HAP-1 (cell line): ENCODE measurements at regions not wholly inside any gene's neighbourhood (a gene's known extent, or its start where the extent isn't known, plus 50 kb on each side); places are given as distances from the start of the nearest gene placed in this dataset.
A peak's percentile ranks its signal among the peaks of the same experiment; 100 is the strongest.
"Not testable (repeated sequence)": the region's sequence is repeated elsewhere in the genome, so short reads cannot be mapped to it uniquely, and the experiment has no call there.

Experiments used
- DNase-seq, 2 experiments: peaks; one replicate each; pipeline ENCODE4 v3.0.0-alpha.2; 2016 to 2020; ENCODE audit warnings: low spot score in 2 of 2
- H3K27me3 ChIP-seq: fragments of 250-450 bp; sonication (Bioruptor Pico); 2 replicates; pipeline ENCODE4 v1.5.1; 2020; ENCODE audit warnings: low read depth, mild to moderate bottlenecking, moderate library complexity
- H3K36me3 ChIP-seq: fragments of 250-450 bp; sonication (Bioruptor Pico); replicated peaks from 2 replicates; pipeline ENCODE4 v1.5.1; 2020; ENCODE audit warnings: mild to moderate bottlenecking
- H3K4me1 ChIP-seq: fragments of 250-450 bp; sonication (Bioruptor Pico); 2 replicates; pipeline ENCODE4 v1.5.1; 2020; ENCODE audit warnings: mild to moderate bottlenecking
- H3K4me3 ChIP-seq: fragments of 250-450 bp; sonication (Bioruptor Pico); 2 replicates; pipeline ENCODE4 v1.5.1; 2020; ENCODE audit warnings: mild to moderate bottlenecking, moderate library complexity
- H3K9me3 ChIP-seq: fragments of 250-450 bp; sonication (Bioruptor Pico); 2 replicates; pipeline ENCODE4 v1.5.1; 2020; ENCODE audit warnings: mild to moderate bottlenecking, moderate library complexity
- in situ Hi-C: fragments of 300-500 bp; cut with MboI; formaldehyde crosslinking; loops from 3 replicates; pipeline ENCODE4 v1.14.3; 2020; ENCODE audit warnings: low sequenced_read_pairs, inconsistent platforms, mixed read lengths

DNA sequence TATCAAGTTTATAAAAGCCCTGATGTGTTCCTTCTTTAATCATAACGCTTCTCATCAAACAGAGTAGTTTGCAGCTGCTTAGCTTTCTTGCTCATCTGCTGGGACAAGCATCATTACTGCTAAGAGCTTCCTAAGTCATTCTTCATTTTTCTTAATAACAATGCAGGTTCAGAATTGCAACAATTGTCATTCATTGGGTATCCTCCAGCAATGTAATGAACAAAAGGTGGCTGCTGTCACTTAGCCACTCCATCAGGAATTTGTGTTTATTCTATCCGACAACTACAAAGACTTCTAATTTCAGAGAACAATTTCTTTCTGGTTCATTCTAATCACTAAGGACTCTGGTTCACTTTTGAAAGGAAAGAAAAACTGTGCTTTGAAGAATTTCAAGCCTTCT, 836.7 kb upstream of the CDH10 start:
- DNase-seq, result peak; percentile 12 to 79
- no peaks in the 10 kb centered on the region for H3K9me3 ChIP-seq
- in situ Hi-C loops, result no loop called here

DNA sequence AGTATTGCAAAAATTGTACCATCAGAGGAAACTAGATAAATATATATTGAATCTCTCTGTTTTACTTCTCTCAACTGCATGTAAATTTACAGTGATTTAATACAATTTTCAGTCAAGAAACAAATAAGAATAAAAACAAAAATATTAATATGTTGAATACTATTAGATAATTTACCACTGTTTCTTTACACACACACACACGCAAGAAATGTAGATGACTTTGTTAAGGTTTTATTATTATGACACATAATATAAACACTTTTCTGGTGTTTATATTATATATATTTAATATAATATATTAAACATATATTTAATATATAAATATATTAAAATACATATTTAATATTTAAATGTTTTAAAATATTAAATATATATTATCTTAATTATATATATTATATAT, 814.3 kb upstream of the CDH10 start:
- H3K4me1 ChIP-seq, result no peaks in the 10 kb centered on the region
- in situ Hi-C loops, result no loop called here
- H3K36me3 ChIP-seq, result no peaks in the 10 kb centered on the region
- H3K4me3 ChIP-seq, result no peak overlapping the region
- no peaks in the 10 kb centered on the region for H3K9me3 ChIP-seq
- H3K27me3 ChIP-seq, result no peaks in the 10 kb centered on the region
- DNase-seq, result no peak

More for the DNA sequence above, 836.7 kb upstream of the CDH10 start:
- Histone ChIP-seq H3K4me3 (no peak overlapping the region), H3K36me3 (no peaks in the 10 kb centered on the region), H3K4me1 (peaks cover 5% of the 10 kb centered on the region), H3K27me3 (no peaks in the 10 kb centered on the region)

DNA sequence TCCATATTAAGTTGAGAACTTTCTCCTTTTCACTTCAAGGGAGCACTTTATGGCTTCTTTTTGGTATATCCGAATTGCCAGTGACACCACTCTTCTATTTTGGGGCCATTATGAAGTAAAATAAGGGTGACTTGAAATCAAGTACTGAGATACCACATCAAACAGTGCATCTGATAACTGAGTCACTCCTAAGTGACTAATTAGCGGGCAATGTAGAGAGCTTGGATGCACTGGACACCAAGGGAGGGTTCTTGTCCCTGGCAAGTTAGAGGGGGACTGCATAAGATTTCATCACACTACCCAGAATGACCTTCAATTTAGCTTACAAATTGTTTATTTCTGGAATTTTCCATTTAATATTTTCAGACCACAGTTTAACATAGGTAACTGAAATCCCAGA, 813.9 kb upstream of the CDH10 start:
- DNase-seq, result no peak

GRCh38 chr5:25453500-25453899, 808.7 kb upstream of the CDH10 start:
- no peaks in the 10 kb centered on the region for H3K36me3 ChIP-seq
- no peaks in the 10 kb centered on the region for H3K27me3 ChIP-seq
- H3K9me3 ChIP-seq, result no peaks in the 10 kb centered on the region
- peaks cover 1% of the 10 kb centered on the region for H3K4me1 ChIP-seq
- in situ Hi-C loops, result no loop called here
- no peak for DNase-seq
- H3K4me3 ChIP-seq, result no peak overlapping the region

More for the DNA sequence above, 813.9 kb upstream of the CDH10 start:
- no peaks in the 10 kb centered on the region for H3K27me3 ChIP-seq
- no peaks in the 10 kb centered on the region for H3K4me1 ChIP-seq
- no peaks in the 10 kb centered on the region for H3K36me3 ChIP-seq
- H3K9me3 ChIP-seq, result no peaks in the 10 kb centered on the region
- in situ Hi-C loops, result no loop called here
- H3K4me3 ChIP-seq, result no peak overlapping the region

GRCh38 chr5:25451294-25451693, 806.5 kb upstream of the CDH10 start:
- Histone ChIP-seq H3K4me3 (no peak overlapping the region), H3K27me3 (no peaks in the 10 kb centered on the region), H3K4me1 (peaks cover 10% of the 10 kb centered on the region), H3K9me3 (no peaks in the 10 kb centered on the region), H3K36me3 (no peaks in the 10 kb centered on the region)
- DNase-seq, result no peak
- in situ Hi-C loops, result no loop called here

- no peaks in the 10 kb centered on the region for H3K27me3 ChIP-seq
- peaks cover 10% of the 10 kb centered on the region for H3K4me1 ChIP-seq
- H3K36me3 ChIP-seq, result no peaks in the 10 kb centered on the region
- in situ Hi-C loops, result no loop called here
- H3K9me3 ChIP-seq, result no peaks in the 10 kb centered on the region
- no peak overlapping the region for H3K4me3 ChIP-seq
- peak in 1 of 2 experiments; percentile 19 for DNase-seq
Observed at GRCh38 chr5:25448646-25449045, 803.9 kb upstream of the CDH10 start.

- Histone ChIP-seq H3K9me3 (no peaks in the 10 kb centered on the region), H3K36me3 (no peaks in the 10 kb centered on the region), H3K4me1 (peaks cover 10% of the 10 kb centered on the region), H3K27me3 (no peaks in the 10 kb centered on the region), H3K4me3 (no peak overlapping the region)
- peak; percentile 28 to 75 for DNase-seq
- in situ Hi-C loops, result no loop called here
Observed at GRCh38 chr5:25448190-25448621, 803.4 kb upstream of the CDH10 start.

DNA sequence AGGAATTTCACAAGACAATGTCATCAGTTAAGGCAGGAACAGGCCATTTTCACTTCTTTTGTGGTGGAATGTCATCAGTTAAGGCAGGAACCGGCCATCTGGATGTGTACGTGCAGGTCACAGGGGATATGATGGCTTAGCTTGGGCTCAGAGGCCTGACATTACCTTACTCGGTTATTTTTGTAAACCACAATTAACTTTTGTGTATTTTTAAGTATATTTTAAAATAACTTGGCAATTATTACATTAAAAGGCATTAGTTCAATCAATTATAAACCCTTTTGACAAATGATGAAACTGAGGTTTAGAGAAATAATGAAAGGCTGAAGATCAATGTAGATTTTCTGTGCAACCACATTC, 801.3 kb upstream of the CDH10 start:
- H3K27me3 ChIP-seq, H3K4me3 ChIP-seq, H3K9me3 ChIP-seq, DNase-seq, H3K36me3 ChIP-seq, in situ Hi-C loops: not testable (repeated sequence)
- H3K4me1 ChIP-seq, result peaks cover 10% of the 10 kb centered on the region

DNA sequence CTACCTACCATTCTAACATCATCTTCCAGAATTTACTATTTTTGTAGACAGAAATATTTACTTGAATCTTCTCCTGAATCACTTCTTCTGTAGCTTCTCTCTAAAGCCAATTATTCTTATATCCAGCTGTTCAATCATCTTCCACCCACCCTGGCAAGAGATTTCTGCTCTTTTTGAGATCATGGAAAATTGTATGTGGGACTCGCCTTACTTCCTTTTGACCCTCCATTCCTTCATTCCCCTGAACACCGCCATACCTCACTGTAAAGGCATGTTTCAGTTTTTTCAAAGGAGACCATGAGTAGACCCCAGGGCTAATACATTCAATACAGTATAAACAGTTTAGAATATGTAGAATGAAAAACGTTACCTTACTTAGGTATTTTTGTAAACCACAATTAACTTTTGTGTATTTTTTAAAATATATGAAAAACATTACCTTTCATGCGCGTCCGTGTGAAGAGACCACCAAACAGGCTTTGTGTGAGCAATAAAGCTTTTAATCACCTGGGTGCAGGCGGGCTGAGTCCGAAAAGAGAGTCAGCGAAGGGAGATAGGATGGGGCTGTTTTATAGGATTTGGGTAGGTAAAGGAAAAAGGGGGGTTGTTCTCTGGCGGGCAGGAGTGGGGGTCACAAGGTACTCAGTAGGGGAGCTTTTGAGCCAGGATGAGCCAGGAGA, 800.7 kb upstream of the CDH10 start:
- in situ Hi-C loops, H3K36me3 ChIP-seq, H3K4me3 ChIP-seq, H3K27me3 ChIP-seq, DNase-seq, H3K9me3 ChIP-seq: not testable (repeated sequence)
- peaks cover 10% of the 10 kb centered on the region for H3K4me1 ChIP-seq

GRCh38 chr5:25444697-25445096, 799.9 kb upstream of the CDH10 start:
- in situ Hi-C loops, result no loop called here
- Histone ChIP-seq H3K9me3 (no peaks in the 10 kb centered on the region), H3K27me3 (no peaks in the 10 kb centered on the region), H3K4me3 (no peak overlapping the region), H3K36me3 (no peaks in the 10 kb centered on the region), H3K4me1 (peaks cover 10% of the 10 kb centered on the region)
- no peak for DNase-seq

GRCh38 chr5:25441810-25442209, 797.0 kb upstream of the CDH10 start:
- in situ Hi-C loops, result no loop called here

DNA sequence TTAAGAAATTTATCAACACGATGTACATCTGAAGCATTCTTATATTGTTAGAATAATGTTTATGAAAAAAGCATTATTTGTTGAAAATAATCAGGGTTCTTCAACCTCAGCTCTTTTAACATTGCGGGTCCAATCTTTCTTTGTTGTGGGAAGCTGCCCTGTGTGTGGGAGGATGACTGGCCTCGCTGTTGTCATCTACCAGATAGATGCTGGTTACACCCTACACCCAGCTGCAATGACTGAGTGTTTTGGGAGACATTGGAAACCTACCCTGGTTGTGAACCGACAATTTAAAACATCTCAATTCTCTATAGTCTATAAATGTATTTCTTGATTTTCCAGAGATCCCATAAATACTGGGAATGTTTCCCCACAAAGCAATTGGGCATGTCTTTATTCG, 794.2 kb upstream of the CDH10 start:
- Histone ChIP-seq H3K9me3 (no peaks in the 10 kb centered on the region), H3K27me3 (no peaks in the 10 kb centered on the region), H3K36me3 (no peaks in the 10 kb centered on the region), H3K4me3 (no peak overlapping the region), H3K4me1 (no peaks in the 10 kb centered on the region)
- in situ Hi-C loops, result no loop called here
- DNase-seq, result no peak

More at GRCh38 chr5:25441810-25442209, 797.0 kb upstream of the CDH10 start:
- Histone ChIP-seq H3K27me3 (no peaks in the 10 kb centered on the region), H3K4me3 (no peak overlapping the region), H3K9me3 (no peaks in the 10 kb centered on the region), H3K4me1 (no peaks in the 10 kb centered on the region), H3K36me3 (no peaks in the 10 kb centered on the region)
- no peak for DNase-seq

DNA sequence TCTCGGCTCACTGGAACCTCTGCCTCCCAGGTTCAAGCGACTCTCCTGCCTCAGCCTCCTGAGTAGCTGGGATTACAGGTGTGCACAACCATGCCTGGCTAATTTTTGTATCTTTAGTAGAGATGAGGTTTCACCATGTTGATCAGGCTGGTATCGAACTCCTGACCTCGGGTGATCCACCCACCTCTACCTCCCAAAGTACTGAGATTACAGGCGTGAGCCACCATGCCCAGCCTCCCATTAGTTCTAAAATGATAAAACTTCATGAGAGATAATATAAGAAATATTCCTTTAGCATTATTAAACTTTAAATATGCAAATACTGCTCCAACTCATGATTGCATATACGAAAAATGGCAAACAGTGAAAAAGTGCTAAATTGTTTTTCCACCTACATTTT, 793.6 kb upstream of the CDH10 start:
- H3K4me1 ChIP-seq, H3K4me3 ChIP-seq, in situ Hi-C loops: not testable (repeated sequence)

DNA sequence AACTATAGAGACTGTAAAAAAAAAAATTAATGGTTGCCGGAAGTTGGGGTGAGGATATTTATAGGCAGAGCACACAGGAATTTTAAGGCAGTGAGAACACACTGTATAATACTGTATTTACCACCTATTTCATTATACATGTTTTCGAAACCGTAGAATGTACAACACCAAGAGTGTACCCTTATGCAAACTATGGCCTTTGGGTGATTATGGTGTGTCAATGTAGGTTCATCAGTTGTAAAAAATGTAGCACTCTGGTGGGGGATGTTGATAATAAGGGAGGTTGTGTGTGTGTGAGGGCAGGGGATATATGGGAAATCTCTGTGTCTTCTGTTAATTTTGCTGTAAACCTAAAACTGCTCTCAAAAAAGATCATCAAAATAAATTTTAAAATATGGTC, 791.7 kb upstream of the CDH10 start:
- in situ Hi-C loops, result no loop called here
- no peaks in the 10 kb centered on the region for H3K36me3 ChIP-seq
- DNase-seq, result no peak

More for the DNA sequence above, 793.6 kb upstream of the CDH10 start:
- H3K36me3 ChIP-seq, H3K27me3 ChIP-seq, DNase-seq, H3K9me3 ChIP-seq: not testable (repeated sequence)

DNA sequence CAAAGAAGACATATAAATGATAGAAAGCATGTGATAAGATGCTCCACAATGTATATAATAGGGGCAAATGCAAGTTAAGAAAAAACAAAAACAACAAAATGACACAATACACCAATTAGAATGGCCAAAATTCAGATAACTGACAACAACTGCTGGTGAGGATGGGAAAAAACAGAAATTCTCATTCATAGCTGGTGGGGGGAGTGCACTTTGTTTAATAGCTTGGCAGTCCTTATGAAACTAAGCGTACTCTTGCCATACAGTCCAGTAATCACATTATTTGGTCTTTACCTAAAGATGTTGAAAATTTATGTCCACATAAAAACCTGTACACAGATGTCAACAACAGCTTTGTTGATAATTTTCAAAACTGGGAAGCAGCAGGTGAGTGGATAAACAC, 791.1 kb upstream of the CDH10 start:
- no peaks in the 10 kb centered on the region for H3K27me3 ChIP-seq
- H3K9me3 ChIP-seq, result no peaks in the 10 kb centered on the region
- in situ Hi-C loops, result no loop called here
- H3K4me1 ChIP-seq, result no peaks in the 10 kb centered on the region
- H3K36me3 ChIP-seq, result no peaks in the 10 kb centered on the region
- DNase-seq, result no peak
- no peak overlapping the region for H3K4me3 ChIP-seq

More for the DNA sequence above, 791.7 kb upstream of the CDH10 start:
- H3K27me3 ChIP-seq, result no peaks in the 10 kb centered on the region
- H3K9me3 ChIP-seq, result no peaks in the 10 kb centered on the region
- no peak overlapping the region for H3K4me3 ChIP-seq
- no peaks in the 10 kb centered on the region for H3K4me1 ChIP-seq
